SK-N-DZ (cell line): ENCODE measurements at regions not wholly inside any gene's neighbourhood (a gene's known extent, or its start where the extent isn't known, plus 50 kb on each side); places are given as distances from the start of the nearest gene placed in this dataset.

Source experiments
- DNase-seq: peaks from one replicate; pipeline ENCODE4 v3.0.0-alpha.2; 2015; ENCODE audit warnings: low spot score

- no peak for DNase-seq
Measured at GRCh38 chr2:104758199-104758620, 95.7 kb upstream of the POU3F3 start.

- no peak for DNase-seq
Measured at GRCh38 chr2:104762031-104762430, 91.9 kb upstream of the POU3F3 start.

- no peak for DNase-seq
Measured at GRCh38 chr2:104766683-104767082, 87.2 kb upstream of the POU3F3 start.

GRCh38 chr2:104768694-104769093 lies 85.2 kb upstream of the POU3F3 start:
- no peak for DNase-seq

- no peak for DNase-seq
Measured at GRCh38 chr2:104769096-104769495, 84.8 kb upstream of the POU3F3 start.

GRCh38 chr2:104772996-104773395 lies 80.9 kb upstream of the POU3F3 start:
- DNase-seq: no peak

GRCh38 chr2:104774631-104775030 lies 79.3 kb upstream of the POU3F3 start:
- no peak for DNase-seq

GRCh38 chr2:104777721-104778120 lies 76.2 kb upstream of the POU3F3 start:
- no peak for DNase-seq

GRCh38 chr2:104781151-104781550 lies 72.8 kb upstream of the POU3F3 start:
- no peak for DNase-seq

GRCh38 chr2:104784264-104784663 lies 69.7 kb upstream of the POU3F3 start:
- DNase-seq: no peak

GRCh38 chr2:104786204-104786603 lies 67.7 kb upstream of the POU3F3 start:
- DNase-seq: no peak

GRCh38 chr2:104786821-104787220 lies 67.1 kb upstream of the POU3F3 start:
- no peak for DNase-seq

- DNase-seq: no peak
Measured at GRCh38 chr2:104787298-104788065, 66.4 kb upstream of the POU3F3 start.

- DNase-seq: no peak
Measured at GRCh38 chr2:104788742-104789455, 65.0 kb upstream of the POU3F3 start.

- DNase-seq: peak; percentile 1
Measured at GRCh38 chr2:104790100-104790811, 63.7 kb upstream of the POU3F3 start.

GRCh38 chr2:104790901-104791495 lies 62.9 kb upstream of the POU3F3 start:
- no peak for DNase-seq

GRCh38 chr2:104793966-104794365 lies 59.9 kb upstream of the POU3F3 start:
- no peak for DNase-seq

- DNase-seq: no peak
Measured at GRCh38 chr2:104794441-104794840, 59.5 kb upstream of the POU3F3 start.
